Medulla oblongata (tissue), 1 donor: ENCODE measurements at regions not wholly inside any gene's neighbourhood (a gene's known extent, or its start where the extent isn't known, plus 50 kb on each side); places are given as distances from the start of the nearest gene placed in this dataset.

Source experiments
- DNase-seq: peaks from one replicate; pipeline ENCODE4 v3.0.0-alpha.2; 2015; ENCODE audit errors: extremely low spot score

DNA sequence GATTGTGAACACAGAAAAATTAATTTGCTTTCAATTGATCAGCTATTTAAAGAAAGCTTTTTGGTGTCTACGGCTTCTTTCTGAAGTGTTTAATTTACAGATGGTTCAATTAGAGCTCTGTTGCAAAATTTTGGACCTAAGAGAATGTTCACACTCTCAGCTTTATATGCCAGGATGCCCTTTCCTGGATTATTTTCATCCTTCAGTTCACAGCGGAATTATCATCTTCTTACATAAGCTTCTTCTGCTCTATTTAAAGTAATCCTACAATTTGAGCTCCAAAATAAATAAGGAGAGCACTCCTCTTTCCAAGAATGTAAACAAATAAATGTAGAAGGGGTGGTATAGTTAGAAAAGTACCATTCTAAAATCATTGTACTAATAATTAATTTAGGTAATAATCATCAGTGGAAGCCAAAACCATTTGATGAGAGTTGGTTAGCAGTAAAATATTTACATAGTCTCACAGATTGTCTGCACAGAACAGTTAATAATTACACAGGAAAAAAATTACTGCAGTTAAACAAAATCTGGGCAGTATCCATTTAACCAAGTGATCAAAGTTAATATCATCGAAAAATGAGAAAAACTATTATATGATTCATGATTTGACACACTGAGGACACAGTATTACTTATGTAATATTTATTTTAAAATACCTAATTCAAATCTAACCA, 298.0 kb upstream of the TMEM229A start:
- no peak for DNase-seq

DNA sequence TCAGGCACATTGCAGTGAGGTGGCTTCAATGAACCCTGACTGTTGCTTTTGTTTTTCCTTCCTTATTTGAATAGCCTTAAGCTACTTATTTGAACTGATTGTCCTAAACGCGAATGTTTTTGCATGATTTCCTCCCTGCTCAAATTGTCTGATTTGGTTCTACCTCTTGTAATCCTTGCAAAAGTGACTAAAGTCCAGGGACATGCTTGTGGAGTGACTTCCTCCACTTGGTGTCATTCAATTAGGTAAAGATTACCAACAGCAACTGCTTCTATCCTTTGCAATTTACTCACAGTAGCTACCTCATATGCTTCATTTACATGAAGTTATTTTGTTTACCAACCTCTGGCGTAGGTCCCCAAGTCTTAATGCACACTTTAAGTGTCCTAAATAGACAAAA, 295.9 kb upstream of the TMEM229A start:
- DNase-seq = no peak

GRCh38 chr7:124324262-124324661, 291.4 kb upstream of the TMEM229A start:
- no peak for DNase-seq

DNA sequence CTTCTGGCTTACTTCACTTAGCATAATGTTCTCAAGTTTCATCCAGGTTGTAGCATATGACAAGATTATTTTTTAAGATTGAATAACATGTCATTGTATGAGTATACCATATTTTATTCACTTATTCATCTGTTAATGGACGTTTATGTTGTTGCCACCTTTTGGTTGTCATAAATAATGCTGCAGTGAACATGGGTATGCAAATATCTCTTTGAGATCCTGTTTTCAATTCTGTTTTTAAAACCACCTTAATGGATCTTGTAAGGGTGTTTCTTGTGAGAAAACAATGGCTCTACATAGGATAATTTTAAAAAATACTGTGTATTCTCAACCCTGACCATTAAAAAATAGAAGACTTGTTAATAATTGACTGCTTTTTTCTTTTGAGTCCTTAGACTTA, 290.7 kb upstream of the TMEM229A start:
- DNase-seq = no peak

- DNase-seq = no peak
Observed at GRCh38 chr7:124322561-124322960, 289.7 kb upstream of the TMEM229A start.

GRCh38 chr7:124318721-124319450, 286.0 kb upstream of the TMEM229A start:
- no peak for DNase-seq

DNA sequence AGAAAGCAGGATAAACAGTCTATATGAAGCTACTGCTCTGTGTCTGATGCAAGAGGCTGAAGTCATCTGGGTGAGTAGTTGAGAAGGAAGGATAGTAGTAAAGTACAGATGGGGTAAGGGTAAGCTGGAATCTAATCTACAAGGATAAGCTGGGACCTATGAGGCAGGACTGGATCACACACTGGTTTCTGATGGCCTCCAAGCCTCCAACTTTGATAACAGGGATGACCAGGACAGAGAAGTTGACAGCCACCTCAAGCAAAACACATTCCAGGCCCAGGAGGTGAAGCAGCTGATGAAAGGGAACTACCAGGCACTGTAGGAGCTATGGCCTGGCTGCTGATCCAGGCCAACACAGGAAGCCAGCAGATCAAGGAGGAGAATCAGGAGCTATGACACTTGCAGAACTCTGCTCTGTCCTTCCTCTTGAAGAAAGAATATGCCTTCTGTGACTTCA, 278.1 kb upstream of the TMEM229A start:
- DNase-seq = no peak

- DNase-seq = no peak
Observed at GRCh38 chr7:124308384-124308783, 275.5 kb upstream of the TMEM229A start.

DNA sequence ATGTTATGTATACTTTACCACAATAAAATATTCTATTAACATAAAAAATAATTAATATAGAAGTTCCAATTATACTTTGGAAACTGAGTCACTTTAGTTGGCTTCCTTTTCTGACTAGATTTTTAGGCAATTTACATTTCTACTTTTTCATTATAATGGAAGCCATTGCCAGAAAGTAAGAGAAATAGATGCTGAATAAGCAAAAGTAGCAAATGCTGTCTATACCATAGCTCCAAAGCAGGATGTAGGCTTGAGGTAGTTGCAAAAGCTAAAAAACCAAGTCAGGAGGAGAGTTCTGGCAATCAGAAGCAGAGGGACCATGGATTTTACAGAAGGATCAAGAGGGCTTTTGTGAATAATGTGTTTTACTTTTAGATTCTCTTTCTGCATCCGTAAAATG, 262.4 kb upstream of the TMEM229A start:
- DNase-seq = no peak

- DNase-seq = no peak
Observed at GRCh38 chr7:124284937-124285336, 252.1 kb upstream of the TMEM229A start.

GRCh38 chr7:124276005-124276622, 243.2 kb upstream of the TMEM229A start:
- no peak for DNase-seq

DNA sequence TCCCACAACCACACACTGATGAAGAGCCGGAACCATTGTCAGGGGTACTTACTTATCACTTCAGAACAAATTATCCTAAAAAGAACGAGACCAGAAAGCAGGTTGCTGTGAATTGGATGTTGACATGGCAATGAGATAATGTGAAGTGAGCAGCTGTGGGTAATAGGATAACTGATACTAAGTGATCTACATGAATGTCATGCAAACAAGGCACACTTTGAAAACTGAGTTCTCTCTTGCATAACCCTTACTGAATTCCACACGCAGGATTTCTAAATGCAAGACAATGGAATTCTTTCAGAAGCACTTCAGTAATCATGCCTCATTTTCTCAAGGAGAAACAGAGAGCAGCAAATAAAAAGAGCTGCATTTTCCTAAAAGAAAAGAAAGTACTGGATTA, 242.5 kb upstream of the TMEM229A start:
- no peak for DNase-seq

- DNase-seq = no peak
Observed at GRCh38 chr7:124269774-124270173, 236.9 kb upstream of the TMEM229A start.

- no peak for DNase-seq
Observed at GRCh38 chr7:124267154-124267553, 234.3 kb upstream of the TMEM229A start.

DNA sequence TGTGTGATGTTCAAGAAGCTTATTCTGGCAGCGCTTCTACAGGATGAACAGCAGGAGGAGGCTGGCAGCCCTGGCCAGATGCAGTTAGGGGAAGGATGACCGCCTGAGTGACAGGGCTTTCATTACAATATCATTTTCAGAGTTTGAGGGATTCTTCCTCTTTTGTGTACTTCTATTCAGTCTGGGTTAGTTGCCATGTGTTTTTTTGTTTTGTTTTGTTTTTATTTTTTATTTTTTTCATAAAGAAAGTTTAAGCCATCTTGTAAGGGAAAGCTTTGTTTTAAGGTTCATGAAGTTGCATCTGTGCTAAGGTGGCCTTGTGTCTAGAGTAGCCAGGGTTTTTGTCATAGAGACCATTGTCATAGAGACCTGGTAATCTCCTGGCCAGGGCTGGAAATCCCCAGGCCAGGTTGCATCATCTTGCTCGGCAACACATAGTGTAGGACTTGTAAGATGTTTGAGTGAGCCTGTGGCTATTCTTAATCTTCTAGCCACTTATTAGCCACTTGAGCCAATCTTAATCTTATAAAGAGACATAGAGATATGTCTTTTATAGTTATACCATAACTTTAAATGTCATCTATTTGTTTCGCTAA, 230.5 kb upstream of the TMEM229A start:
- no peak for DNase-seq

DNA sequence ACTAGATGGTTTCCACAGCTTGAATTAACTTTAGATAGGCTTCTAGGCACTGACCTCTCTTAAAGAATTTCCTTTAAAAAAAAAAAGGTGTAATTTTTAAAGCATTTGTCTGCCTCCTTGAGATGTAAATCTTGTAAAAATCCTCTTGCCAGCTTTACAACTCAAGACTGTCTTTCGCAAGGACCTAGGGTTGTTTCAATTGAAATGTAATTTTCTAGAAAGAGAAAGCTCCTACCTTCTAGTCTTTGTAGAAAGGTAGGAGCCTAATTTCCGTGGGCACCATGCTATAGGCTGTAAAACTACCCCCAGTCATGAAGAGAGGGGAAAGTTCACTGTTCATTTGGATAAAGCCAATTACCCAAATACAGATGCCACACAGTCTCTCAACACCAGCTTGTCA, 228.8 kb upstream of the TMEM229A start:
- no peak for DNase-seq

- no peak for DNase-seq
Observed at GRCh38 chr7:124257638-124258308, 224.9 kb upstream of the TMEM229A start.

- no peak for DNase-seq
Observed at GRCh38 chr7:124255041-124255655, 222.3 kb upstream of the TMEM229A start.

GRCh38 chr7:124254396-124254795, 221.5 kb upstream of the TMEM229A start:
- no peak for DNase-seq

GRCh38 chr7:124251636-124252035, 218.8 kb upstream of the TMEM229A start:
- no peak for DNase-seq

DNA sequence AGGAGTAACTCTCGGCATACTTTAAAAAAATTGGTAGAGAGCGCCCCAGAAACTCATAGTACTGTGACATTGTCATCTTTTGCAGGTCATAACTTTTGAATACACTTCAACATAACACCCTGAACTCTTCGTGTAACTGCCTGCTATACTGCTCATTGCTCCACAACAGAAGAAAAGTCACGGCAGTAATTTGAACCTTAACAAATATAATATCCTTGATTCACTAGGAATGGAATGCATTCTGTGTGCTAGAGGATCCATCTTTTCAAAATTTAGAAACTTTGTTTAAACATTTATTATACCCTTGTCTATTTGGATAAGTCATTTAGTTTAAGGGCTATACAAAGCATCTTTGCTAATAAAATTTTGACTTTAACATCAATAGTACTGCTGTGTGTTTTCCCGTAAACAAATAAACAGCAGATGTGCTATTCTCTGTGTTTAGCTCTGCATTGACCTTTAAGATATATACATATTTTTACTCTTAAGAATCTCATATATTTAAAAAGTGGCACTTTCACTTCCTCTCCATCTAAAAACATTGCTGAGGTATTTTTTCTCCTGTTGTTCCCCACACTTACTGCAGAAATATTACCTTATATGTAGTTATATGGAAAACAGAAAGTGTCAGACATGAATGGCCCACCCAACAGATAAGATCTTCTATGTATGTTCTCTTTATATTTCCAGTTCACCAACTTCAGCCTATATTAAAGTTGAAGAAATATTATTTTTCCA, 217.6 kb upstream of the TMEM229A start:
- DNase-seq = no peak
